Smooth muscle cell (in vitro differentiated cells): ENCODE measurements at regions not wholly inside any gene's neighbourhood (a gene's known extent, or its start where the extent isn't known, plus 50 kb on each side); places are given as distances from the start of the nearest gene placed in this dataset.

Experiments
- DNase-seq: peaks from one replicate; lab custom pipeline; 2025; ENCODE audit not compliant: unreplicated experiment; lab: John Stamatoyannopoulos, UW
- H2AFZ ChIP-seq: fragments of 200-600 bp; sonication (generic); 2 replicates; pipeline ENCODE4 v1.6.0; 2016; ENCODE audit warnings: antibody characterized with exemption, low read depth, mild to moderate bottlenecking
- H3F3A ChIP-seq: fragments of 200-600 bp; sonication (generic); 2 replicates; pipeline ENCODE4 v1.6.0; 2017; ENCODE audit warnings: antibody characterized with exemption, low read depth
- H3K27ac ChIP-seq: fragments of 200-600 bp; sonication (generic); 2 replicates; pipeline ENCODE4 v1.5.1; 2016; ENCODE audit warnings: low read depth, mild to moderate bottlenecking
- H3K27me3 ChIP-seq: fragments of 200-600 bp; sonication (generic); 2 replicates; pipeline ENCODE4 v1.6.1; 2016; ENCODE audit warnings: low read depth, mild to moderate bottlenecking
- H3K36me3 ChIP-seq: fragments of 200-600 bp; sonication (generic); 2 replicates; pipeline ENCODE4 v1.5.1; 2016; ENCODE audit warnings: low read depth
- H3K4me1 ChIP-seq: fragments of 200-600 bp; sonication (generic); 2 replicates; pipeline ENCODE4 v1.5.1; 2016; ENCODE audit warnings: low read depth
- H3K4me2 ChIP-seq: fragments of 200-600 bp; sonication (generic); 2 replicates; pipeline ENCODE4 v1.6.0; 2016; ENCODE audit warnings: mild to moderate bottlenecking
- H3K4me3 ChIP-seq: fragments of 200-600 bp; sonication (generic); 2 replicates; pipeline ENCODE4 v1.5.1; 2016; ENCODE audit warnings: mild to moderate bottlenecking
- H3K79me2 ChIP-seq: fragments of 200-600 bp; sonication (generic); 2 replicates; pipeline ENCODE4 v1.6.0; 2016; ENCODE audit warnings: low read depth, mild to moderate bottlenecking
- H3K9ac ChIP-seq: fragments of 200-600 bp; sonication (generic); 2 replicates; pipeline ENCODE4 v1.6.0; 2016; ENCODE audit warnings: low read depth
- H3K9me3 ChIP-seq: fragments of 200-600 bp; sonication (generic); replicated peaks from 2 replicates; pipeline ENCODE4 v1.5.1; 2016; ENCODE audit warnings: low read depth
- H4K20me1 ChIP-seq: fragments of 200-600 bp; sonication (generic); 2 replicates; pipeline ENCODE4 v1.6.0; 2016; ENCODE audit warnings: low read depth
- CTCF ChIP-seq: fragments of 200-600 bp; sonication (generic); IDR thresholded peaks from 2 replicates; pipeline ENCODE4 v1.5.1; 2017; ENCODE audit warnings: borderline replicate concordance, mild to moderate bottlenecking, antibody characterized with exemption; ENCODE audit not compliant: insufficient read depth, poor library complexity, severe bottlenecking
- WGBS: methylation state at CpG from one replicate; pipeline ENCODE4 v1.1.7; 2016; ENCODE audit warnings: low lambda C conversion rate; 5-methylcytosine and 5-hydroxymethylcytosine counted together

DNA sequence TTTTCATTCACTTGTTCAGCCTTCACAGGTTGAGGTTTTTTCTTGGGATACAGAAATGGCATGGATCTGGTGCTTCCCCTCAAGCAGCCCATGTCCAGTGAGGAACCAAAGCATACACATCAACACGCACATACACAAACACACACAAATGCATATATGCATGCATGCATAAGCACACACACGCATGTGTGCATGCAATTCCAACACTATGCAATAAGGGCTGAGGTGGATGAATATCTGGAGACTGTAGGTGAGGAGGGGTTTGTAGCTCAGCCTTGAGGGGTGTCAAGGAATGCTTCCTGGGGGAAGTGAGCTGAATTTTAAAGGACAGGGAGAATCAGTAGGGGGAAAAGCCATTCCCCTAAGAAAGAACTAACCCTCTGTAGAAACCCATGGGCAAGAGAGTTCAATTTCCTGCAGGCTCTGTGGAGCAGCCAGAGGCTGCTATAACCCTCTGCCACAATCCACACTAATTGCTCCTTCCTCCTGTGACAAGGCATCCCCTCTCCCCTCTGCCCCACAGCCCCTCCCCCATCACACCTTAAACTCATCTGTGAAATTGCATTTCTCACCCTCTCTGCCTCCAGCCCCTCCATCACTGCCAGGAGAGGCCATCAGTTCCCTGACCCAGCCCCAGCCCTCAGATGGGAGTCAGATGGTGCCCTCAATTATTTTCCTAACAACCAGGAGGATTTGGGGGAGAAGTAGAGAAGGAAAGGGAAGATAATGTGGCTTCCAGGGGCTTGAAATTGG is 316.4 kb downstream of the RPS24 start:
- H3K4me3 ChIP-seq: no peak overlapping the region
- H3K4me1 ChIP-seq: no peaks in the 10 kb centered on the region
- no peak overlapping the region for H3K9ac ChIP-seq
- no peak overlapping the region for H3K27ac ChIP-seq
- no peak overlapping the region for H2AFZ ChIP-seq
- 96% methylated on average over 2 of the region's 2 CpGs for WGBS
- no peaks in the 10 kb centered on the region for H3K9me3 ChIP-seq
- H3K36me3 ChIP-seq: no peaks in the 10 kb centered on the region
- no peaks in the 10 kb centered on the region for H3K27me3 ChIP-seq
- no peaks in the 10 kb centered on the region for H3F3A ChIP-seq
- no peak for DNase-seq
- TF ChIP-seq CTCF: no peak
- no peak overlapping the region for H3K4me2 ChIP-seq
- H3K79me2 ChIP-seq: no peaks in the 10 kb centered on the region
- H4K20me1 ChIP-seq: no peaks in the 10 kb centered on the region

GRCh38 chr10:78351283-78351682 is 317.6 kb downstream of the RPS24 start:
- no peak overlapping the region for H2AFZ ChIP-seq
- no peak overlapping the region for H3K4me2 ChIP-seq
- peaks cover under 1% of the 10 kb centered on the region for H3K4me1 ChIP-seq
- no peak overlapping the region for H3K9ac ChIP-seq
- no peak overlapping the region for H3K4me3 ChIP-seq
- H3K27me3 ChIP-seq: no peaks in the 10 kb centered on the region
- H3K36me3 ChIP-seq: no peaks in the 10 kb centered on the region
- H3K9me3 ChIP-seq: no peaks in the 10 kb centered on the region
- 96% methylated on average over 6 of the region's 6 CpGs for WGBS
- H3F3A ChIP-seq: no peaks in the 10 kb centered on the region
- H4K20me1 ChIP-seq: no peaks in the 10 kb centered on the region
- H3K27ac ChIP-seq: no peak overlapping the region
- DNase-seq: no peak
- no peak for TF ChIP-seq CTCF
- no peaks in the 10 kb centered on the region for H3K79me2 ChIP-seq

DNA sequence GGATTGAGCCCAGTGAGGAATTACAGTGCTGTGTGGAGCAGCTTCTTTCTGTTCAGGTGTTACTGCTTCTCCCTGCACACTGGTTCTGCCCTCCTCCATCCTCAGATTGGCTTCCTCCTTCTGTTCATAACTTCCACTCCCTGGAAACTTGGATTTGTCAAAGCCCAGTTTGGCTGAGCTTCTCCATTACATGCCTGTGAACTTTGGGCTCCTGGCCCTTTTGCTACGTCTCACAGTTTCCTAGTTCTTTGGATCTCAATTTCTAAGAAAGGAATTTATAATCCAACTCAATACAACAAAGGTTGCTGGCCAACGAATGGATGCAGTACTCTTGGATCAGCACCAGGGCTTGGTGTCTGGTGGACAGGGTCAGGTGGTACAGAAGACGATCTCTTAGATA is 318.1 kb downstream of the RPS24 start:
- H2AFZ ChIP-seq: no peak overlapping the region
- H3K4me3 ChIP-seq: no peak overlapping the region
- H4K20me1 ChIP-seq: no peaks in the 10 kb centered on the region
- H3K27me3 ChIP-seq: no peaks in the 10 kb centered on the region
- no peak overlapping the region for H3K9ac ChIP-seq
- H3K4me1 ChIP-seq: peaks cover 6% of the 10 kb centered on the region
- no peak overlapping the region for H3K27ac ChIP-seq
- H3K79me2 ChIP-seq: no peaks in the 10 kb centered on the region
- H3K9me3 ChIP-seq: no peaks in the 10 kb centered on the region
- no peak for DNase-seq
- no peak for TF ChIP-seq CTCF
- 94% methylated on average over 3 of the region's 3 CpGs for WGBS
- H3K4me2 ChIP-seq: no peak overlapping the region
- H3F3A ChIP-seq: no peaks in the 10 kb centered on the region
- no peaks in the 10 kb centered on the region for H3K36me3 ChIP-seq

- Histone ChIP-seq H3K4me3 (no peak overlapping the region), H3K79me2 (no peaks in the 10 kb centered on the region), H3K4me2 (no peak overlapping the region), H3K4me1 (peaks cover 16% of the 10 kb centered on the region), H3F3A (no peaks in the 10 kb centered on the region), H3K27me3 (no peaks in the 10 kb centered on the region), H3K27ac (no peak overlapping the region), H4K20me1 (no peaks in the 10 kb centered on the region), H3K9ac (no peak overlapping the region), H3K36me3 (no peaks in the 10 kb centered on the region), H2AFZ (no peak overlapping the region), H3K9me3 (no peaks in the 10 kb centered on the region)
- no peak for DNase-seq
- WGBS: 77% methylated on average over 3 of the region's 3 CpGs
- TF ChIP-seq CTCF: no peak
Observed at GRCh38 chr10:78353636-78354035, 320.0 kb downstream of the RPS24 start.
